ENCODE measurements at regions not wholly inside any gene's neighbourhood (a gene's known extent, or its start where the extent isn't known, plus 50 kb on each side); places are given as distances from the start of the nearest gene placed in this dataset.

GRCh38 chr9:96158909-96159575, 142.9 kb downstream of the HSD17B3 start:
- H3K9me3 ChIP-seq (ENCODE audit: insufficient read depth, low read depth, low read length), result no peaks in the 10 kb centered on the region
- no peaks in the 10 kb centered on the region for H3K79me2 ChIP-seq (ENCODE audit: insufficient read depth, low read length)
- H2AFZ ChIP-seq (ENCODE audit: low read length), result no peak overlapping the region
- peak overlapping the region; percentile 3 for H3K4me3 ChIP-seq (ENCODE audit: low read length, poor library complexity, severe bottlenecking)
- H3K36me3 ChIP-seq (ENCODE audit: insufficient read depth, low read length), result no peaks in the 10 kb centered on the region
- peak overlapping the region; percentile 48 for H3K4me2 ChIP-seq (ENCODE audit: low read depth, low read length, poor library complexity, severe bottlenecking)
- H4K20me1 ChIP-seq (ENCODE audit: insufficient read depth, low read length, poor library complexity, severe bottlenecking), result peaks cover 2% of the 10 kb centered on the region
- no peak overlapping the region for H3K9ac ChIP-seq (ENCODE audit: low read depth, low read length, poor library complexity, severe bottlenecking)
- no peaks in the 10 kb centered on the region for H3K9me2 ChIP-seq (replicated peaks; ENCODE audit: low read depth, low read length)
- H3F3A ChIP-seq (ENCODE audit: low read depth), result no peaks in the 10 kb centered on the region
- peaks cover 76% of the 10 kb centered on the region for H3K27me3 ChIP-seq (ENCODE audit: insufficient read depth, low read length, poor library complexity, severe bottlenecking)
- H3K4me1 ChIP-seq (ENCODE audit: insufficient read depth, low read length, poor library complexity, severe bottlenecking), result peaks cover 17% of the 10 kb centered on the region
- TF ChIP-seq CTCF (conservative IDR thresholded peaks at IDR 0.05; ENCODE audit: low read length), result no peak
- TF ChIP-seq EZH2phosphoT487 (IDR thresholded peaks at IDR 0.05; ENCODE audit: borderline replicate concordance), result peak; percentile 84

GRCh38 chr9:96158147-96158546, 143.8 kb downstream of the HSD17B3 start:
- TF ChIP-seq CTCF (conservative IDR thresholded peaks at IDR 0.05; ENCODE audit: low read length) (no peak), EZH2phosphoT487 (IDR thresholded peaks at IDR 0.05; ENCODE audit: borderline replicate concordance) (no peak)
- Histone ChIP-seq H3K9me2 (replicated peaks; ENCODE audit: low read depth, low read length) (no peaks in the 10 kb centered on the region), H4K20me1 (ENCODE audit: insufficient read depth, low read length, poor library complexity, severe bottlenecking) (peaks cover 2% of the 10 kb centered on the region), H3K9ac (ENCODE audit: low read depth, low read length, poor library complexity, severe bottlenecking) (no peak overlapping the region), H3K4me1 (ENCODE audit: insufficient read depth, low read length, poor library complexity, severe bottlenecking) (peaks cover 17% of the 10 kb centered on the region), H3K27me3 (ENCODE audit: insufficient read depth, low read length, poor library complexity, severe bottlenecking) (peaks cover 68% of the 10 kb centered on the region), H3K9me3 (ENCODE audit: insufficient read depth, low read depth, low read length) (no peaks in the 10 kb centered on the region), H3K36me3 (ENCODE audit: insufficient read depth, low read length) (no peaks in the 10 kb centered on the region), H3K79me2 (ENCODE audit: insufficient read depth, low read length) (no peaks in the 10 kb centered on the region), H2AFZ (ENCODE audit: low read length) (no peak overlapping the region), H3K4me2 (ENCODE audit: low read depth, low read length, poor library complexity, severe bottlenecking) (peak overlapping the region; percentile 48), H3F3A (ENCODE audit: low read depth) (no peaks in the 10 kb centered on the region), H3K4me3 (ENCODE audit: low read length, poor library complexity, severe bottlenecking) (peak overlapping the region; percentile 3)

GRCh38 chr9:96157675-96158074, 144.3 kb downstream of the HSD17B3 start:
- no peak overlapping the region for H3K4me3 ChIP-seq (ENCODE audit: low read length, poor library complexity, severe bottlenecking)
- peaks cover 63% of the 10 kb centered on the region for H3K27me3 ChIP-seq (ENCODE audit: insufficient read depth, low read length, poor library complexity, severe bottlenecking)
- no peaks in the 10 kb centered on the region for H3K9me3 ChIP-seq (ENCODE audit: insufficient read depth, low read depth, low read length)
- no peaks in the 10 kb centered on the region for H3K36me3 ChIP-seq (ENCODE audit: insufficient read depth, low read length)
- H3K4me2 ChIP-seq (ENCODE audit: low read depth, low read length, poor library complexity, severe bottlenecking), result no peak overlapping the region
- no peaks in the 10 kb centered on the region for H3K9me2 ChIP-seq (replicated peaks; ENCODE audit: low read depth, low read length)
- no peak overlapping the region for H3K9ac ChIP-seq (ENCODE audit: low read depth, low read length, poor library complexity, severe bottlenecking)
- no peak for TF ChIP-seq CTCF (conservative IDR thresholded peaks at IDR 0.05; ENCODE audit: low read length)
- TF ChIP-seq EZH2phosphoT487 (IDR thresholded peaks at IDR 0.05; ENCODE audit: borderline replicate concordance), result no peak
- H2AFZ ChIP-seq (ENCODE audit: low read length), result no peak overlapping the region
- H3F3A ChIP-seq (ENCODE audit: low read depth), result no peaks in the 10 kb centered on the region
- H3K4me1 ChIP-seq (ENCODE audit: insufficient read depth, low read length, poor library complexity, severe bottlenecking), result peaks cover 17% of the 10 kb centered on the region
- H4K20me1 ChIP-seq (ENCODE audit: insufficient read depth, low read length, poor library complexity, severe bottlenecking), result peaks cover 2% of the 10 kb centered on the region
- no peaks in the 10 kb centered on the region for H3K79me2 ChIP-seq (ENCODE audit: insufficient read depth, low read length)

Measured in Loucy (cell line).